H1 (cell line): ENCODE measurements at regions not wholly inside any gene's neighbourhood (a gene's known extent, or its start where the extent isn't known, plus 50 kb on each side); places are given as distances from the start of the nearest gene placed in this dataset.

Source experiments
- CTCF ChIA-PET: fragments of 300-600 bp; sonication (Branson Sonifier 250); formaldehyde crosslinking; loops from one replicate; lab custom pipeline; 2021; ENCODE audit not compliant: partially characterized antibody; lab: Charles Lee
- POLR2A ChIA-PET: fragments of 300-600 bp; sonication (Branson Sonifier 250); formaldehyde crosslinking; loops from one replicate; lab custom pipeline; 2021; ENCODE audit warnings: inconsistent platforms; ENCODE audit not compliant: partially characterized antibody; lab: Charles Lee
- DNase-seq, 2 experiments: peaks; one replicate each; pipeline versions ENCODE4 v3.0.0 to v3.0.0-alpha.2; 2010 to 2022; ENCODE audit warnings: low spot score in 2 of 2, low read depth in 1 of 2, mixed read lengths in 1 of 2
- FAIRE-seq: peaks from 2 replicates; lab custom pipeline; 2011; peaks lifted over from hg19 to GRCh38; lab: Jason Lieb, UNC
- H2AFZ ChIP-seq: 2 replicates; pipeline ENCODE4 v1.8.1; 2012; ENCODE audit warnings: low read length, inconsistent platforms
- H2AK5ac ChIP-seq: 2 replicates; pipeline ENCODE4 v1.6.1; 2013; ENCODE audit warnings: low read depth, low read length
- H2BK120ac ChIP-seq: replicated peaks from 2 replicates; pipeline ENCODE3; 2013; ENCODE audit warnings: low read depth, low read length, inconsistent platforms
- H2BK12ac ChIP-seq: 2 replicates; pipeline ENCODE4 v1.6.1; 2013; ENCODE audit warnings: low read depth, low read length
- H2BK15ac ChIP-seq: 2 replicates; pipeline ENCODE4 v1.6.1; 2013; ENCODE audit warnings: low read length
- H2BK20ac ChIP-seq: 2 replicates; pipeline ENCODE4 v1.6.1; 2013; ENCODE audit warnings: low read length
- H2BK5ac ChIP-seq: 2 replicates; pipeline ENCODE4 v1.6.1; 2013; ENCODE audit warnings: low read depth, low read length
- H3K14ac ChIP-seq: 2 replicates; pipeline ENCODE4 v1.6.1; 2013; ENCODE audit warnings: inconsistent platforms; ENCODE audit not compliant: insufficient read length
- H3K18ac ChIP-seq: 2 replicates; pipeline ENCODE4 v1.6.1; 2013; ENCODE audit warnings: low read length; ENCODE audit errors: extremely low read depth
- H3K23ac ChIP-seq: 2 replicates; pipeline ENCODE4 v1.6.1; 2013; ENCODE audit warnings: inconsistent platforms; ENCODE audit not compliant: insufficient read length
- H3K23me2 ChIP-seq: 2 replicates; pipeline ENCODE4 v1.6.1; 2013; ENCODE audit warnings: low read depth, low read length
- H3K27ac ChIP-seq: 2 replicates; pipeline ENCODE4 v1.6.1; 2011; ENCODE audit warnings: low read depth, low read length, inconsistent platforms
- H3K27me3 ChIP-seq, 4 experiments: replicated peaks in 1 of 4; 1 replicate in 1 of 4; 2 replicates in 3 of 4; pipeline versions ENCODE4 v1.6.1 to v1.8.1; 2011 to 2013; ENCODE audit warnings: low read length in 3 of 4, mild to moderate bottlenecking in 3 of 4, inconsistent platforms in 2 of 4, mixed read lengths in 2 of 4, moderate library complexity in 1 of 4; ENCODE audit not compliant: control insufficient read depth in 3 of 4, insufficient read depth in 3 of 4; ENCODE audit errors: extremely low read depth in 1 of 4
- H3K36me3 ChIP-seq, 4 experiments: 2 replicates each; pipeline versions ENCODE4 v1.6.1 to v1.8.1; 2011 to 2013; ENCODE audit warnings: mild to moderate bottlenecking in 4 of 4, low read length in 3 of 4, moderate library complexity in 2 of 4, control low read depth in 1 of 4, inconsistent platforms in 1 of 4; ENCODE audit not compliant: insufficient read depth in 4 of 4, control insufficient read depth in 2 of 4
- H3K4ac ChIP-seq: replicated peaks from 2 replicates; pipeline ENCODE3; 2013; ENCODE audit warnings: low read length, low read depth, mixed read lengths, inconsistent platforms; ENCODE audit not compliant: insufficient read length
- H3K4me1 ChIP-seq, 4 experiments: replicated peaks in 1 of 4; 1 replicate in 1 of 4; 2 replicates in 3 of 4; pipeline versions ENCODE4 v1.6.1 to v1.8.1; 2011 to 2013; ENCODE audit warnings: low read length in 3 of 4, inconsistent platforms in 2 of 4, mixed read lengths in 1 of 4; ENCODE audit not compliant: insufficient read depth in 4 of 4, control insufficient read depth in 3 of 4
- H3K4me2 ChIP-seq, 2 experiments: 2 replicates each; pipeline versions ENCODE4 v1.6.1 to v1.8.1; 2011 to 2013; ENCODE audit warnings: low read depth in 2 of 2, low read length in 2 of 2, control low read depth in 1 of 2, inconsistent platforms in 1 of 2, mild to moderate bottlenecking in 1 of 2; ENCODE audit not compliant: insufficient read depth in 1 of 2
- H3K4me3 ChIP-seq, 4 experiments: fragments of 200-600, 300-600 bp in 1 of 4; sonication (generic), shearing (Covaris generic), sonication (Bioruptor Twin) in 1 of 4; 2 replicates each; pipeline versions ENCODE4 v1.5.1 to v1.8.1; 2011 to 2016; ENCODE audit warnings: low read length in 4 of 4, low read depth in 3 of 4, control low read depth in 2 of 4, inconsistent platforms in 2 of 4, mild to moderate bottlenecking in 2 of 4, mixed read lengths in 1 of 4, moderate library complexity in 1 of 4; ENCODE audit not compliant: insufficient read depth in 2 of 4; ENCODE audit errors: extremely low read depth in 1 of 4
- H3K56ac ChIP-seq: replicated peaks from 2 replicates; pipeline ENCODE3; 2013; ENCODE audit warnings: low read depth, mild to moderate bottlenecking, mixed read lengths, low read length, inconsistent platforms; ENCODE audit not compliant: insufficient read length
- H3K79me1 ChIP-seq: 2 replicates; pipeline ENCODE4 v1.6.1; 2013; ENCODE audit warnings: low read depth, low read length, control low read depth
- H3K79me2 ChIP-seq, 2 experiments: 2 replicates each; pipeline versions ENCODE4 v1.6.1 to v1.8.1; 2012 to 2013; ENCODE audit warnings: low read length in 2 of 2, mild to moderate bottlenecking in 2 of 2, inconsistent platforms in 1 of 2; ENCODE audit not compliant: insufficient read depth in 2 of 2, control insufficient read depth in 1 of 2
- H3K9ac ChIP-seq, 4 experiments: replicated peaks in 1 of 4; 1 replicate in 1 of 4; 2 replicates in 3 of 4; pipeline versions ENCODE4 v1.6.1 to v1.8.1; 2011 to 2013; ENCODE audit warnings: low read depth in 3 of 4, low read length in 3 of 4, control low read depth in 2 of 4, mild to moderate bottlenecking in 2 of 4, moderate library complexity in 2 of 4, inconsistent platforms in 1 of 4; ENCODE audit errors: extremely low read depth in 1 of 4
- H3K9me3 ChIP-seq, 2 experiments: 2 replicates each; pipeline versions ENCODE4 v1.6.1 to v1.8.1; 2012 to 2013; ENCODE audit warnings: mild to moderate bottlenecking in 2 of 2, moderate library complexity in 2 of 2, control low read depth in 1 of 2, inconsistent platforms in 1 of 2, low read depth in 1 of 2, low read length in 1 of 2, mixed read lengths in 1 of 2; ENCODE audit not compliant: insufficient read depth in 2 of 2
- H4K20me1 ChIP-seq, 2 experiments: replicated peaks in 1 of 2; 2 replicates each; pipeline versions ENCODE3 to v1.8.1; 2011 to 2013; ENCODE audit warnings: inconsistent platforms in 2 of 2, low read length in 2 of 2, mild to moderate bottlenecking in 1 of 2; ENCODE audit not compliant: insufficient read depth in 2 of 2, control insufficient read depth in 1 of 2
- H4K5ac ChIP-seq: 2 replicates; pipeline ENCODE4 v1.6.1; 2013; ENCODE audit warnings: low read length, low read depth, mixed read lengths, inconsistent platforms; ENCODE audit not compliant: insufficient read length
- H4K8ac ChIP-seq: 2 replicates; pipeline ENCODE4 v1.8.0; 2013; ENCODE audit warnings: mild to moderate bottlenecking, moderate library complexity, low read length, inconsistent platforms; ENCODE audit not compliant: insufficient read depth; ENCODE audit errors: extremely low read depth
- H4K91ac ChIP-seq: replicated peaks from 2 replicates; pipeline ENCODE3; 2013; ENCODE audit warnings: low read length, mixed read lengths, inconsistent platforms; ENCODE audit not compliant: insufficient read length
- FOSL1 ChIP-seq: IDR thresholded peaks from 2 replicates; pipeline ENCODE4 v1.6.1; 2011; ENCODE audit warnings: mild to moderate bottlenecking, low read depth, low read length, moderate library complexity; ENCODE audit not compliant: insufficient read depth
- KDM1A ChIP-seq: fragments of 200-600, 300-600 bp; sonication (generic); IDR thresholded peaks from 2 replicates; pipeline ENCODE4 v1.7.1; 2016; ENCODE audit warnings: mild to moderate bottlenecking, low read length, borderline replicate concordance
- RAD21 ChIP-seq, 2 experiments: IDR thresholded peaks in 1 of 2; conservative IDR thresholded peaks in 1 of 2; 2 replicates each; pipeline ENCODE4 v1.6.1; 2011; ENCODE audit warnings: low read depth in 2 of 2, low read length in 2 of 2, improper control_type of control experiment in 1 of 2, inconsistent platforms in 1 of 2, mild to moderate bottlenecking in 1 of 2, moderate library complexity in 1 of 2
- TEAD4 ChIP-seq: IDR thresholded peaks from 2 replicates; pipeline ENCODE4 v1.6.1; 2012; ENCODE audit warnings: low read depth, low read length, inconsistent platforms, mixed read lengths
- WGBS, 2 experiments: shearing (Covaris generic) in 1 of 2; methylation state at CpG; one replicate each; pipeline versions ENCODE4 v1.1.6 to v1.1.7; 2013 to 2015; ENCODE audit warnings: low lambda C conversion rate in 2 of 2, mixed read lengths in 2 of 2, inconsistent platforms in 1 of 2, low coverage in 1 of 2, missing lambda C conversion rate in 1 of 2; ENCODE audit not compliant: insufficient replicate concordance in 2 of 2, insufficient coverage in 1 of 2, insufficient read length in 1 of 2; ENCODE audit errors: extremely low coverage in 1 of 2, missing lambda C conversion rate in 1 of 2; 5-methylcytosine and 5-hydroxymethylcytosine counted together
- TF ChIP-seq, protein P1 (sequence below), 3 experiments: IDR thresholded peaks; 1 replicate in 2 of 3; 2 replicates in 1 of 3; pipeline versions ENCODE4 v1.5.1 to v1.6.1; 2011; ENCODE audit warnings: low read length in 3 of 3, mild to moderate bottlenecking in 3 of 3, inconsistent platforms in 2 of 3, low read depth in 1 of 3, moderate library complexity in 1 of 3; ENCODE audit not compliant: insufficient read depth in 1 of 3; ENCODE audit errors: control extremely low read depth in 1 of 3

DNA sequence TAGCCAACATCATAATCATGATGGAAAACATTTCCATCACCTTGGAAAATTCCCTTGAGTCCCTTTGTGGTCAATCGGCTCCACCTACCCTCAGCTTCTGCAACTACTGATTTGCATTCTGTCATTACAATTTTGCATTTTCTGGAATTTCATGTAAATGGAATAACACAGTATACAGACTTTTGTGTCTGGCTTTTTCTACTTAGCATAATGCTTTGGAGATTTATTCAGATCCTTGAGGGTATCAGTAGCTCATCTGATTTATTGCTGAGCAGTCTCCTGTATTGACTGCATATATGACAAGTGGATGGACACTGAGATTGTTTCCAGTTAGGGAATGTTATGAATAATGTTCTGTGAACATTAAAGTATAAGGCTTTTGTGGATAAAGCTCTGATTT is 358.3 kb downstream of the USP25 start:
- H3K18ac ChIP-seq = no peak overlapping the region
- H4K20me1 ChIP-seq = no peaks in the 10 kb centered on the region
- no peak overlapping the region for H3K23ac ChIP-seq
- CTCF ChIA-PET = interaction anchor here (1.2 kb wide), 2 partner anchors 8 to 19 kb away, joined by 3 to 6 read pairs; no protein-coding TSS in a partner anchor
- H2BK12ac ChIP-seq = no peak overlapping the region
- TF ChIP-seq FOSL1 (no peak), RAD21 (IDR thresholded peaks at IDR 0.05 in 1 of 2, conservative IDR thresholded peaks at IDR 0.05 in 1 of 2; ENCODE audit: low read depth in 2 of 2, low read length in 2 of 2) (peak in 1 of 2 experiments; percentile 9; a peak in 1 of 4 replicates), KDM1A (no peak), TEAD4 (no peak)
- TF ChIP-seq, protein P1, sequence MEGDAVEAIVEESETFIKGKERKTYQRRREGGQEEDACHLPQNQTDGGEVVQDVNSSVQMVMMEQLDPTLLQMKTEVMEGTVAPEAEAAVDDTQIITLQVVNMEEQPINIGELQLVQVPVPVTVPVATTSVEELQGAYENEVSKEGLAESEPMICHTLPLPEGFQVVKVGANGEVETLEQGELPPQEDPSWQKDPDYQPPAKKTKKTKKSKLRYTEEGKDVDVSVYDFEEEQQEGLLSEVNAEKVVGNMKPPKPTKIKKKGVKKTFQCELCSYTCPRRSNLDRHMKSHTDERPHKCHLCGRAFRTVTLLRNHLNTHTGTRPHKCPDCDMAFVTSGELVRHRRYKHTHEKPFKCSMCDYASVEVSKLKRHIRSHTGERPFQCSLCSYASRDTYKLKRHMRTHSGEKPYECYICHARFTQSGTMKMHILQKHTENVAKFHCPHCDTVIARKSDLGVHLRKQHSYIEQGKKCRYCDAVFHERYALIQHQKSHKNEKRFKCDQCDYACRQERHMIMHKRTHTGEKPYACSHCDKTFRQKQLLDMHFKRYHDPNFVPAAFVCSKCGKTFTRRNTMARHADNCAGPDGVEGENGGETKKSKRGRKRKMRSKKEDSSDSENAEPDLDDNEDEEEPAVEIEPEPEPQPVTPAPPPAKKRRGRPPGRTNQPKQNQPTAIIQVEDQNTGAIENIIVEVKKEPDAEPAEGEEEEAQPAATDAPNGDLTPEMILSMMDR (IDR thresholded peaks at IDR 0.05; ENCODE audit: control extremely low read depth in 1 of 3, insufficient read depth in 1 of 3, low read depth in 1 of 3, low read length in 3 of 3) = no peak
- no peak overlapping the region for H2AFZ ChIP-seq
- H3K9ac ChIP-seq = no peak overlapping the region
- POLR2A ChIA-PET = no interaction called here
- H3K27ac ChIP-seq = no peak overlapping the region
- H3K9me3 ChIP-seq = no peaks in the 10 kb centered on the region
- no peak overlapping the region for H4K8ac ChIP-seq
- 94% methylated on average over 1 of the region's 1 CpG; no CpG with 5 or more reads in 1 of the 2 experiments for WGBS, 2 experiments
- H3K23me2 ChIP-seq = no peaks in the 10 kb centered on the region
- H3K14ac ChIP-seq = no peak overlapping the region
- H2BK120ac ChIP-seq = no peak overlapping the region
- H3K79me1 ChIP-seq = no peaks in the 10 kb centered on the region
- H2BK15ac ChIP-seq = no peak overlapping the region
- H3K27me3 ChIP-seq = no peaks in the 10 kb centered on the region
- H3K79me2 ChIP-seq = no peaks in the 10 kb centered on the region
- no peak overlapping the region for H2BK5ac ChIP-seq
- no peaks in the 10 kb centered on the region for H3K4me1 ChIP-seq
- H4K5ac ChIP-seq = no peak overlapping the region
- no peak overlapping the region for H3K56ac ChIP-seq
- H3K4me2 ChIP-seq = no peak overlapping the region
- no peak overlapping the region for H2AK5ac ChIP-seq
- H4K91ac ChIP-seq = no peak overlapping the region
- no peak overlapping the region for H2BK20ac ChIP-seq
- H3K4ac ChIP-seq = no peak overlapping the region
- no peak overlapping the region for H3K4me3 ChIP-seq
- FAIRE-seq (no peak), DNase-seq (no peak)
- H3K36me3 ChIP-seq = no peaks in the 10 kb centered on the region
